ENCODE measurements at regions not wholly inside any gene's neighbourhood (a gene's known extent, or its start where the extent isn't known, plus 50 kb on each side); places are given as distances from the start of the nearest gene placed in this dataset.

DNA sequence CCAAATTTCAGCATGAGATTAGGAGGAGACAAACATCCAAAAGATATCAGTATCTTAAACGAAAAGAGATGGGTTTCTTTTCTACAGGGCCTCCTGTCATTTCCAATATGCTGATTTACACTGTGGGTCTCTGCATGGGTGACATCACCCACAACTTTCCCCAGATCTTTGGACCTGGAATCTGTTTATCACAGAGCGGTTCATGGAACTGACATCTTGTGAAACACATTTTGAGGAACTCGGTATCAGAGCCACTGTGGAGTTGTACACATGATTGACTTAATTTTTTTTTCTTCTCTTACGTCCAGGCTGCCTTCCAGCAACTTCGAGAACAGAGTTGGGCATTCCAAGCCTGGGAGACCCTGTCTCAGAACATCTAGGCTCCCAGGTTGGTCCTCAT lies 80.2 kb upstream of the SERP2 start:
- peaks cover 2% of the 10 kb centered on the region for H3K27me3 Mint-ChIP-seq (ENCODE audit: insufficient read depth)
- no peak overlapping the region for H3K4me3 ChIP-seq (ENCODE audit: low read length)
- H3K27ac ChIP-seq (ENCODE audit: low read depth, low read length): no peak overlapping the region
- TF ChIP-seq, protein P1, sequence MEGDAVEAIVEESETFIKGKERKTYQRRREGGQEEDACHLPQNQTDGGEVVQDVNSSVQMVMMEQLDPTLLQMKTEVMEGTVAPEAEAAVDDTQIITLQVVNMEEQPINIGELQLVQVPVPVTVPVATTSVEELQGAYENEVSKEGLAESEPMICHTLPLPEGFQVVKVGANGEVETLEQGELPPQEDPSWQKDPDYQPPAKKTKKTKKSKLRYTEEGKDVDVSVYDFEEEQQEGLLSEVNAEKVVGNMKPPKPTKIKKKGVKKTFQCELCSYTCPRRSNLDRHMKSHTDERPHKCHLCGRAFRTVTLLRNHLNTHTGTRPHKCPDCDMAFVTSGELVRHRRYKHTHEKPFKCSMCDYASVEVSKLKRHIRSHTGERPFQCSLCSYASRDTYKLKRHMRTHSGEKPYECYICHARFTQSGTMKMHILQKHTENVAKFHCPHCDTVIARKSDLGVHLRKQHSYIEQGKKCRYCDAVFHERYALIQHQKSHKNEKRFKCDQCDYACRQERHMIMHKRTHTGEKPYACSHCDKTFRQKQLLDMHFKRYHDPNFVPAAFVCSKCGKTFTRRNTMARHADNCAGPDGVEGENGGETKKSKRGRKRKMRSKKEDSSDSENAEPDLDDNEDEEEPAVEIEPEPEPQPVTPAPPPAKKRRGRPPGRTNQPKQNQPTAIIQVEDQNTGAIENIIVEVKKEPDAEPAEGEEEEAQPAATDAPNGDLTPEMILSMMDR (conservative IDR thresholded peaks at IDR 0.05): no peak
- no peak for DNase-seq
- peaks cover 8% of the 10 kb centered on the region for H3K4me1 Mint-ChIP-seq
- no peaks in the 10 kb centered on the region for H3K9me3 Mint-ChIP-seq
- H3K36me3 Mint-ChIP-seq (ENCODE audit: low read depth): no peaks in the 10 kb centered on the region
- no peaks in the 10 kb centered on the region for H3K27me3 ChIP-seq (ENCODE audit: control insufficient read depth, insufficient read depth, low read length, poor library complexity, severe bottlenecking)
- no peak overlapping the region for H3K4me3 Mint-ChIP-seq
- no peak overlapping the region for H3K9ac ChIP-seq (ENCODE audit: extremely low read depth, low read length, poor library complexity, severe bottlenecking)
- H3K4me1 ChIP-seq (ENCODE audit: control insufficient read depth, insufficient read depth, low read length): no peaks in the 10 kb centered on the region
- no peak overlapping the region for H3K27ac Mint-ChIP-seq
- no peaks in the 10 kb centered on the region for H3K9me3 ChIP-seq (ENCODE audit: control insufficient read depth, low read length)
- no peaks in the 10 kb centered on the region for H3K36me3 ChIP-seq (ENCODE audit: control insufficient read depth, insufficient read depth, low read length)
- 94% methylated on average over 5 of the region's 5 CpGs for WGBS, 2 experiments (ENCODE audit: insufficient coverage in 1 of 2, insufficient read length in 1 of 2)

DNA sequence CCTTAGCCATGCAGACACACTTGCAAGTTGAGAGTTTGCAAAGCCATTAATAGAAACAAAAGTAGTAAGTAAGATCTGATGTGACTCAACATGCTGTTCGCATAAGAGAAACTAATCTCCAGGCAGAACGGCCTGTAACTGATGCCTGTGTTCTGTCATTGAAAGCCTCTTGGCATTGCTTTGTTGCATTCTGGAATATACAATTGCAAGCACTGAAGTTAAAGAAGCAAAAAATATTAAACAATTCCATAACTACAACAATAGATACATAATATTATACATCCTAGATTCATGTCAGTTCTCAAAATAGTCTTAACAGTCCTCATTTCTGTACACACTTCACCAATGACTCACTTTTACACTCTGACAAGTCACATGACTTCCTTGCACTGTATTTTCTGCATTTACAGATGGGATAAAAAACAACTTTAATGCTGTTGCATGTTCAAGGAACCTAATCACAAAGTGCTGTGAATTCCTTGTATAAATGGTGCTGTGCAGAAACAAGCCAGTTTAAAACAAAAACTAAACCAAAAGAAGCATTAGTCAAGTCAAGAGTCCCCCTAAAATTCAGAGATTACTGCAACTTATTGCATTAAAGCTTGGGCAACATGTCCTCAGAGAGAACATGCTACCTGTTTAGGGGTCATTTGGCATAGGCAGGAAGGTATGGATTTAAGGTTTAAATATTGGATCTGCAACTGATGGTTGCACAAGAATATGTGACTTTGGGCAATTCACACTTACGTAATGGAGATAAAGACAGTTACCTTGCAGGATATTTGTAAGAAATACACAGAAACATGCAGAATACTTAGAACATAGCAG lies 79.5 kb upstream of the SERP2 start:
- H3K27ac Mint-ChIP-seq: no peak overlapping the region
- H3K9me3 Mint-ChIP-seq: no peaks in the 10 kb centered on the region
- H3K9me3 ChIP-seq (ENCODE audit: control insufficient read depth, low read length): no peaks in the 10 kb centered on the region
- H3K27me3 Mint-ChIP-seq (ENCODE audit: insufficient read depth): peaks cover 2% of the 10 kb centered on the region
- no peaks in the 10 kb centered on the region for H3K4me1 ChIP-seq (ENCODE audit: control insufficient read depth, insufficient read depth, low read length)
- H3K27ac ChIP-seq (ENCODE audit: low read depth, low read length): no peak overlapping the region
- H3K4me3 ChIP-seq (ENCODE audit: low read length): no peak overlapping the region
- 96 to 100% methylated on average over 2 to 3 of the region's 3 CpGs for WGBS, 2 experiments (ENCODE audit: insufficient coverage in 1 of 2, insufficient read length in 1 of 2)
- H3K9ac ChIP-seq (ENCODE audit: extremely low read depth, low read length, poor library complexity, severe bottlenecking): no peak overlapping the region
- H3K27me3 ChIP-seq (ENCODE audit: control insufficient read depth, insufficient read depth, low read length, poor library complexity, severe bottlenecking): no peaks in the 10 kb centered on the region
- no peak for DNase-seq
- no peaks in the 10 kb centered on the region for H3K36me3 Mint-ChIP-seq (ENCODE audit: low read depth)
- no peaks in the 10 kb centered on the region for H3K36me3 ChIP-seq (ENCODE audit: control insufficient read depth, insufficient read depth, low read length)
- TF ChIP-seq, protein P1 (conservative IDR thresholded peaks at IDR 0.05): no peak
- H3K4me1 Mint-ChIP-seq: peaks cover 4% of the 10 kb centered on the region
- no peak overlapping the region for H3K4me3 Mint-ChIP-seq

DNA sequence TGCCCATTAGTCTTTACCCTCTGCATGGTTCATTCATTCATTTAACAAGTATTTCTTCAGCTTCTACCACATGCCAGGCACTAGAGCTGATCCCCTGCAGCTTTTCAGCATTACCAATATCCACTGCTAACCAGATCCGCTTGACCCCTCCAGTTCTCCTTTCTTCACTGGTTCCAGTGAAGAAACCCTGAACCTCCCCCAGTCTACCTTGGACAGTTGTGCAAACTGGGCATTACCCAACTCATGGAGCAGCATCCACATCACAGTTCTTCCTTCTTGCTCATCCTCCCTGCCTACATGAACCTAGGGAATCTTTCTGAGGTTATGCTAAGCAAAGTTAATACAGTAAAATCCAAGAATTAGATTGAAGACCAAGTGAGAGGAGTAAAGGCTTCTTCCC lies 78.7 kb upstream of the SERP2 start:
- TF ChIP-seq, protein P1 (conservative IDR thresholded peaks at IDR 0.05): no peak
- DNase-seq: no peak
- H3K36me3 ChIP-seq (ENCODE audit: control insufficient read depth, insufficient read depth, low read length): no peaks in the 10 kb centered on the region
- no peaks in the 10 kb centered on the region for H3K4me1 Mint-ChIP-seq
- no peak overlapping the region for H3K4me3 ChIP-seq (ENCODE audit: low read length)
- H3K27me3 Mint-ChIP-seq (ENCODE audit: insufficient read depth): peaks cover 2% of the 10 kb centered on the region
- H3K27ac Mint-ChIP-seq: no peak overlapping the region
- no peak overlapping the region for H3K4me3 Mint-ChIP-seq
- H3K4me1 ChIP-seq (ENCODE audit: control insufficient read depth, insufficient read depth, low read length): no peaks in the 10 kb centered on the region
- H3K9me3 Mint-ChIP-seq: no peaks in the 10 kb centered on the region
- H3K36me3 Mint-ChIP-seq (ENCODE audit: low read depth): no peaks in the 10 kb centered on the region
- H3K9ac ChIP-seq (ENCODE audit: extremely low read depth, low read length, poor library complexity, severe bottlenecking): no peak overlapping the region
- no peak overlapping the region for H3K27ac ChIP-seq (ENCODE audit: low read depth, low read length)
- no peaks in the 10 kb centered on the region for H3K27me3 ChIP-seq (ENCODE audit: control insufficient read depth, insufficient read depth, low read length, poor library complexity, severe bottlenecking)
- WGBS, 2 experiments (ENCODE audit: insufficient coverage in 1 of 2, insufficient read length in 1 of 2): 93 to 100% methylated on average over 1 of the region's 1 CpG
- no peaks in the 10 kb centered on the region for H3K9me3 ChIP-seq (ENCODE audit: control insufficient read depth, low read length)

All from endodermal cell (in vitro differentiated cells).